ENCODE measurements at regions not wholly inside any gene's neighbourhood (a gene's known extent, or its start where the extent isn't known, plus 50 kb on each side); places are given as distances from the start of the nearest gene placed in this dataset.

- TF ChIP-seq ZSCAN25 (CRISPR knock-in tag; IDR thresholded peaks at IDR 0.05) (no peak), CHD2 (IDR thresholded peaks at IDR 0.05; ENCODE audit: low read depth, low read length) (no peak), ZNF790 (CRISPR knock-in tag; IDR thresholded peaks at IDR 0.05; ENCODE audit: borderline replicate concordance) (no peak), ZNF230 (CRISPR knock-in tag; IDR thresholded peaks at IDR 0.05) (no peak), PPARG (CRISPR knock-in tag; conservative IDR thresholded peaks at IDR 0.05) (no peak), HMG20A (CRISPR knock-in tag; IDR thresholded peaks at IDR 0.05; ENCODE audit: borderline replicate concordance) (no peak), SRSF9 (IDR thresholded peaks at IDR 0.05; ENCODE audit: borderline replicate concordance, insufficient read depth, low read depth, low read length, poor library complexity, severe bottlenecking) (no peak), HNF4A (CRISPR knock-in tag; IDR thresholded peaks at IDR 0.05) (no peak), ARHGAP35 (CRISPR knock-in tag; IDR thresholded peaks at IDR 0.05; ENCODE audit: borderline replicate concordance) (no peak), ZBTB20 (CRISPR knock-in tag; IDR thresholded peaks at IDR 0.05; ENCODE audit: borderline replicate concordance, low read depth) (no peak), ZNF777 (CRISPR knock-in tag; IDR thresholded peaks at IDR 0.05) (no peak), MED1 (CRISPR knock-in tag; IDR thresholded peaks at IDR 0.05) (no peak)
- TF ChIP-seq, protein P1, sequence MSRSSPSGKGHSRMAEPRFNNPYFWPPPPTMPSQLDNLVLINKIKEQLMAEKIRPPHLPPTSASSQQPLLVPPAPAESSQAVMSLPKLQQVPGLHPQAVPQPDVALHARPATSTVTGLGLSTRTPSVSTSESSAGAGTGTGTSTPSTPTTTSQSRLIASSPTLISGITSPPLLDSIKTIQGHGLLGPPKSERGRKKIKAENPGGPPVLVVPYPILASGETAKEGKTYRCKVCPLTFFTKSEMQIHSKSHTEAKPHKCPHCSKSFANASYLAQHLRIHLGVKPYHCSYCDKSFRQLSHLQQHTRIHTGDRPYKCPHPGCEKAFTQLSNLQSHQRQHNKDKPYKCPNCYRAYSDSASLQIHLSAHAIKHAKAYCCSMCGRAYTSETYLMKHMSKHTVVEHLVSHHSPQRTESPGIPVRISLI (CRISPR knock-in tag; IDR thresholded peaks at IDR 0.05; ENCODE audit: borderline replicate concordance) = no peak
- TF ChIP-seq, protein P2, sequence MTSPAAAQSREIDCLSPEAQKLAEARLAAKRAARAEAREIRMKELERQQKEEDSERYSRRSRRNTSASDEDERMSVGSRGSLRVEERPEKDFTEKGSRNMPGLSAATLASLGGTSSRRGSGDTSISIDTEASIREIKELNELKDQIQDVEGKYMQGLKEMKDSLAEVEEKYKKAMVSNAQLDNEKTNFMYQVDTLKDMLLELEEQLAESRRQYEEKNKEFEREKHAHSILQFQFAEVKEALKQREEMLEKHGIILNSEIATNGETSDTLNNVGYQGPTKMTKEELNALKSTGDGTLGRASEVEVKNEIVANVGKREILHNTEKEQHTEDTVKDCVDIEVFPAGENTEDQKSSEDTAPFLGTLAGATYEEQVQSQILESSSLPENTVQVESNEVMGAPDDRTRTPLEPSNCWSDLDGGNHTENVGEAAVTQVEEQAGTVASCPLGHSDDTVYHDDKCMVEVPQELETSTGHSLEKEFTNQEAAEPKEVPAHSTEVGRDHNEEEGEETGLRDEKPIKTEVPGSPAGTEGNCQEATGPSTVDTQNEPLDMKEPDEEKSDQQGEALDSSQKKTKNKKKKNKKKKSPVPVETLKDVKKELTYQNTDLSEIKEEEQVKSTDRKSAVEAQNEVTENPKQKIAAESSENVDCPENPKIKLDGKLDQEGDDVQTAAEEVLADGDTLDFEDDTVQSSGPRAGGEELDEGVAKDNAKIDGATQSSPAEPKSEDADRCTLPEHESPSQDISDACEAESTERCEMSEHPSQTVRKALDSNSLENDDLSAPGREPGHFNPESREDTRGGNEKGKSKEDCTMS (CRISPR knock-in tag; conservative IDR thresholded peaks at IDR 0.05) = no peak
- Histone ChIP-seq H3K9ac (ENCODE audit: insufficient read depth, low read depth, low read length) (no peak overlapping the region), H3K27ac (ENCODE audit: extremely low read length, insufficient read depth, low read length) (no peak overlapping the region), H3K4me1 (ENCODE audit: insufficient read depth, low read length) (no peaks in the 10 kb centered on the region), H3K36me3 (replicated peaks in 1 of 2; ENCODE audit: control insufficient read depth in 1 of 2, insufficient read depth in 2 of 2, low read length in 2 of 2) (no peaks in the 10 kb centered on the region), H3K27me3 (ENCODE audit: control insufficient read depth in 1 of 2, insufficient read depth in 2 of 2, low read length in 2 of 2) (no peaks in the 10 kb centered on the region; a peak in 1 of 5 replicates), H3K4me2 (ENCODE audit: low read depth, low read length) (no peak overlapping the region), H3K4me3 (replicated peaks in 1 of 3; ENCODE audit: insufficient read depth in 1 of 3, low read depth in 2 of 3, low read length in 3 of 3) (no peak overlapping the region), H3K79me2 (ENCODE audit: insufficient read depth, low read length) (no peaks in the 10 kb centered on the region), H3K9me3 (ENCODE audit: low read length) (no peaks in the 10 kb centered on the region), H2AFZ (ENCODE audit: low read length) (no peak overlapping the region), H4K20me1 (ENCODE audit: insufficient read depth, low read length) (no peaks in the 10 kb centered on the region)
- 2% methylated on average over 2 of the region's 2 CpGs for WGBS (ENCODE audit: low lambda C conversion rate)
- CTCF ChIA-PET (ENCODE audit: low intra/inter-chr PET ratio, low total read pairs) = no interaction called here
- FAIRE-seq (no peak), DNase-seq (ENCODE audit: low spot score) (no peak), ATAC-seq (no peak)
- intact Hi-C loops (cut with micrococcal nuclease; ENCODE audit: unreplicated experiment) (no loop called here), in situ Hi-C loops (cut with HindIII; ENCODE audit: extremely low pct_ligation_motif_present, low pct_unique_long_range_greater_than_20kb) (no loop called here)
- POLR2A ChIA-PET = no interaction called here
- no TSS peak for BruUV-seq (replicated peaks)
Observed at GRCh38 chr3:180316321-180316720, 279.6 kb upstream of the PEX5L start.
